Brain microvascular endothelial cell (primary cell): ENCODE measurements at regions not wholly inside any gene's neighbourhood (a gene's known extent, or its start where the extent isn't known, plus 50 kb on each side); places are given as distances from the start of the nearest gene placed in this dataset.

Experiments
- DNase-seq: peaks from one replicate; pipeline ENCODE4 v3.0.0-alpha.2; 2020
- H3K27ac ChIP-seq: fragments of 250-450 bp; sonication (Bioruptor Pico); 2 replicates; pipeline ENCODE4 v1.5.1; 2020; ENCODE audit warnings: mild to moderate bottlenecking, moderate library complexity
- H3K27me3 ChIP-seq: fragments of 250-450 bp; sonication (Bioruptor Pico); replicated peaks from 2 replicates; pipeline ENCODE4 v1.5.1; 2020; ENCODE audit warnings: mild to moderate bottlenecking
- H3K36me3 ChIP-seq: fragments of 250-450 bp; sonication (Bioruptor Pico); replicated peaks from 2 replicates; pipeline ENCODE4 v1.5.1; 2020; ENCODE audit warnings: mild to moderate bottlenecking
- H3K4me3 ChIP-seq: 2 replicates; pipeline ENCODE4 v1.5.1; 2011; ENCODE audit warnings: low read depth, mild to moderate bottlenecking, control low read depth, low read length, moderate library complexity
- CTCF ChIP-seq: IDR thresholded peaks from 2 replicates; pipeline ENCODE4 v1.5.1; 2011; ENCODE audit warnings: low read depth, mild to moderate bottlenecking, moderate library complexity, low read length, control low read depth, inconsistent platforms; ENCODE audit errors: missing control alignments
- in situ Hi-C: cut with HindIII; loops from 2 replicates; pipeline ENCODE4 v1.10.0; 2017; ENCODE audit warnings: low sequenced_read_pairs, low pct_ligation_motif_present

GRCh38 chr16:55389426-55390073 is 65.5 kb downstream of the IRX6 start:
- H3K27ac ChIP-seq, result no peak overlapping the region
- H3K27me3 ChIP-seq, result no peaks in the 10 kb centered on the region
- DNase-seq, result no peak

GRCh38 chr16:55390630-55391237 is 66.7 kb downstream of the IRX6 start:
- Histone ChIP-seq H3K27ac (no peak overlapping the region), H3K27me3 (no peaks in the 10 kb centered on the region), H3K4me3 (no peak overlapping the region), H3K36me3 (no peaks in the 10 kb centered on the region)
- no peak for DNase-seq
- in situ Hi-C loops, result no loop called here
- TF ChIP-seq CTCF, result no peak

More at GRCh38 chr16:55389426-55390073, 65.5 kb downstream of the IRX6 start:
- Histone ChIP-seq H3K4me3 (no peak overlapping the region), H3K36me3 (no peaks in the 10 kb centered on the region)
- in situ Hi-C loops, result no loop called here
- TF ChIP-seq CTCF, result no peak

- no peak for DNase-seq
- TF ChIP-seq CTCF, result no peak
- H3K27me3 ChIP-seq, result no peaks in the 10 kb centered on the region
- H3K27ac ChIP-seq, result no peak overlapping the region
- in situ Hi-C loops, result no loop called here
- H3K4me3 ChIP-seq, result no peak overlapping the region
- no peaks in the 10 kb centered on the region for H3K36me3 ChIP-seq
Measured at GRCh38 chr16:55391760-55392375, 67.9 kb downstream of the IRX6 start.

- no peak overlapping the region for H3K27ac ChIP-seq
- in situ Hi-C loops, result no loop called here
- DNase-seq, result no peak
Measured at GRCh38 chr16:55392701-55393100, 68.7 kb downstream of the IRX6 start.

DNA sequence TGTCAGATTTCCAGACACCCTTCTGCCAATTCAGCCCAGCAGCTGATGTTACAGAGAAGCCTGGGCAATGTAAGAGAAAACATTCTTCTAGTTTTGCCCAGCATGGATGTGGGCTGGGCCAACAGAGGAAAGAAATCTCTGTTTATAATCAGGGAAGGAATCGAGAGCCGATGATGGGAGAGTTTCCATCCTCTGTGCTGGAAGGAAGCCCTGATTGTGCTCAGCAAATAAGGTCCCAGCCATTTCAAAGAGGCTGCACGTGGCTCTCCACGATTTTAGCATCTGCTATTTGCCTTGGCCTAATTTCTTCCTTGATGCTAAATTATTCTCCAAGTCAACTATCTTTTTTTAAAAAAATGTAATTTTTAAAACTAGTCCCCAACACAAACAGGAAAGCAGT is 70.0 kb downstream of the IRX6 start:
- Histone ChIP-seq H3K4me3 (no peak overlapping the region), H3K27ac (no peak overlapping the region), H3K36me3 (no peaks in the 10 kb centered on the region), H3K27me3 (no peaks in the 10 kb centered on the region)
- DNase-seq, result no peak
- no peak for TF ChIP-seq CTCF
- in situ Hi-C loops, result no loop called here

More at GRCh38 chr16:55392701-55393100, 68.7 kb downstream of the IRX6 start:
- Histone ChIP-seq H3K27me3 (no peaks in the 10 kb centered on the region), H3K36me3 (no peaks in the 10 kb centered on the region), H3K4me3 (no peak overlapping the region)
- no peak for TF ChIP-seq CTCF
